ENCODE measurements at regions not wholly inside any gene's neighbourhood (a gene's known extent, or its start where the extent isn't known, plus 50 kb on each side); places are given as distances from the start of the nearest gene placed in this dataset.

- FAIRE-seq (no peak), DNase-seq (ENCODE audit: extremely low spot score, insufficient read length, low read depth) (no peak)
These were observed 202.0 kb downstream of the HRH4 start for GRCh38 chr18:24662412-24662821.

DNA sequence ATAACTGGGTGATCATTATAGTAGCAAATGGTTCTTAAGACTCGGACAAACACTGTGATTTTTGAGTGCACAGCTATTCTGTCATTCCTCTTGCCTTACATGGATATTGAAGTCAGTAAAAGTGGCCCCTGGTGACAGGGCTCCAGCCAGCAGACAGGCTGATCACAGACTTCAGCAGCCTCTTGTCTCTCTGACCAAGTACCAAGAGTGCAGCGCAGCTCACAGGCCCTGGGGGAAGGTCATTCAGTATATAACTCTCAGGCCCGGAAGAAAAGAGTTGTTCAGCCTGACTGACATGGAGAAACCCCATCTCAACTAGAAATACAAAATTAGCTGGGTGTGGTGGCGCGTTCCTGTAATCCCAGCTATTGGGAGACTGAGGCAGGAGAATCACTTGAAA is 202.6 kb downstream of the HRH4 start:
- FAIRE-seq (no peak), DNase-seq (ENCODE audit: extremely low spot score, insufficient read length, low read depth) (no peak)

DNA sequence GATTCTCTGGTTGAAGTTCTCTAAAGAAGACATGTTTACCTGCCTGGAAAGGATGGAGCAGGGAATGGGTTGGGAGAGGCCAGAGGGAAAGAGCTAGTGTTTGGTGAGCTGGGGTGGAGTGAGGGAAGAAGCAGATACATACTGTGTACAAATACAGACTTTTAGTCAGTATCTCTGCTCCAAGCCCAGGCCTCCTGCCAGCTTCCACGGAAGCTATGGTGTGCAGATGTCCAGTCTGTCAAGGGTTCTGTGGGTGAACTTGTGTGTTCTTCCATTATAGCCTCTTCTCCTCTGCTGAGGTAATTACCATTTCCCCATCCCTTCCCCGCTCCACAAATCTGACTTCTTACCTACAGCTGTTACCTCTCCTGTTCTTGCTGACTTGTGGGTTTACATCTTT is 208.6 kb downstream of the HRH4 start:
- FAIRE-seq (no peak), DNase-seq (ENCODE audit: extremely low spot score, insufficient read length, low read depth) (no peak)

DNA sequence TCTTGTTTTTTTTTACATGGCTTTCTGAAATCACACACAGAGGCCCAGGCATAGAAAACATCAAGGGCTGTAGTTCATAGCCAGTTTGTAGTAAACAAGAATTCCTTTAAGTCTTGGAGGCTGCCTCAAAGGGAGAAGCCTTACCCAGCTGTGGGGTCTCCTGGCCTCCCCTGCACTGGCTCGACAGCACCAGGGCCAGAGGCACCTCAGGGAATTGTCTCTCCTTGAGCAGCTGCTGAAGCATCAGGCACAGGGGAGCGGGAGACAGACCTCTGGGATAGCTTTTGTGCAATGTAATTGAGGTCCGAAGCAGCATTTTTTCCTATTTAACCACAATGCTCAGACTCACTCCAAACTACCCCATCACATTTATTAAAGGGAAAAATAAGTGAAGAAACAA is 209.1 kb downstream of the HRH4 start:
- FAIRE-seq = no peak
- DNase-seq (ENCODE audit: extremely low spot score, insufficient read length, low read depth) = no peak

DNA sequence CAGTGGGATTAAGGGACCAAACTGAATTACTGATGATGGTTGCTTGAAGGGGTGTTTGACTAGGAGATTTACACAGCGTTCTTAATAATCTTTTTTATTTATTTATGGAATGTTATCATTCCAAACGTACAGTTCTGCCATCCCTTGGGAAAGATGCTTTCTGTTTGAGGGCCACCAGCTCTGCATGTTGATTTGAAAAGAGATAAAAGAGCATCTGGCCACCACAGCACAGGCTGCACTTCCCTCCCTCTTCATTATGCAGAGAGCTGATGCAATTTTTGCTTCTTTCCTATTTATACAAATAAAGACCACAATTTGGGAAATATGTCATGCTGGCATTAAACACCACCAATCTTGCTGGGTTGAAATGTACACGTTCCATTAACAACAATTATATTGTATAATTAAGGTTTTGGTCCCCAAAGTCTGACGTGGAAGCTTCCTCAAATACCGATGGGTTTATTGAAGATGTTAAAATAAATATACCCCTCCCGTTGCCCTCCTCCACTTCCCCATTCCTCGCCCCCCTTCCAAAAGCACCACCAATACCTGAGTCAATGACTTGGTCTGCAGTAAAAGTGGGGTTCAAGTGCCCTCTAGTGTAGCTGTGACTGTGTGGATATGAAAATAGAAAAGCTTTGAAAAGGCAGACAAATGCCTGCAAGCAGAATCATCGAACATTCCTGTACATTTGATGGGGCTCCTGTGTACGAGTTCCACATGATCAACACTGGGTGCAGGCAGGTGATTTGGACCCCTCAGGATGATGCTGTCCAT is 211.9 kb downstream of the HRH4 start:
- DNase-seq (ENCODE audit: extremely low spot score, insufficient read length, low read depth) (no peak), FAIRE-seq (no peak)

GRCh38 chr18:24674200-24674599 is 213.8 kb downstream of the HRH4 start:
- FAIRE-seq (no peak), DNase-seq (ENCODE audit: extremely low spot score, insufficient read length, low read depth) (no peak)

DNA sequence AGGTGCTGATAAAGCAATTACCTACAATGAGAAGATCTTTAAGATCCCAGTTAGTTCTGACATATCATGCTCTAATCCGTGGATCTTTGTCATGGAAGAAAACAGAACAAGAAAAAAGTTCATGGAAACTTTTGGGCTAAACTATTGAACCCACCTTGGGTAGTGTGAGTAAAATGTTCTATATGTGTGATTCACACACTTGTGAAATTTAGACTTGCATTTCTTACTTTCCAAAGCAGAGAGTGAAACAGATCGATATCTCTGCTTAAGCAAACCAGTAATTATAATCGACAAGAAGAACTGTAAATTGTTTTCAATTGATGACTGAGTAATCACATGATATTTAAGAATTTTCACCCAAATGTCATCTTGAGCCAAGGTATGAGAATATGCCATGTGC is 214.2 kb downstream of the HRH4 start:
- FAIRE-seq (no peak), DNase-seq (ENCODE audit: extremely low spot score, insufficient read length, low read depth) (no peak)

GRCh38 chr18:24677011-24677410 is 216.6 kb downstream of the HRH4 start:
- DNase-seq (ENCODE audit: extremely low spot score, insufficient read length, low read depth) (no peak), FAIRE-seq (no peak)

- FAIRE-seq = no peak
These were observed 217.7 kb downstream of the HRH4 start for GRCh38 chr18:24678107-24678506.

DNA sequence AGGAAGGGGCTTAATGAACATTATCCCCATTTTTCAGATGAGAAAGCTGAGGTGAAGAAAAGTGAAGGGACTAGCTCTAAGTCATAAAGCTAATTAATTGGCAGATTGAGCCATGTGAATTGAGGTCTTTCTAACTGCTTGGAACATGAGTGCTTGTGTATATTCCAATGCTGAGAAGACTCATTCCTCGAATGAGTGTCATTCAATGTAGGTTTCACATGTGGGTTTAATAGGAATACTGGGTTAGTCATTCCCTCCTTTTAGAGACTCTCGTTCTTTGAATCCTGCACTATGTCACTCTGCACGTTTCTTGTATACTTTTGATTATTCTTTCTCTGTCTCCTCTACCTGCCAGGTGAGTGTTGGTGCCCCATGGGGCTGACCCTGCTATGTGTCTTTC is 218.2 kb downstream of the HRH4 start:
- no peak for FAIRE-seq

More at GRCh38 chr18:24678107-24678506, 217.7 kb downstream of the HRH4 start:
- DNase-seq (ENCODE audit: extremely low spot score, insufficient read length, low read depth) = no peak

GRCh38 chr18:24679062-24679461 is 218.6 kb downstream of the HRH4 start:
- no peak for DNase-seq (ENCODE audit: extremely low spot score, insufficient read length, low read depth)
- FAIRE-seq = no peak

More for the DNA sequence above, 218.2 kb downstream of the HRH4 start:
- DNase-seq (ENCODE audit: extremely low spot score, insufficient read length, low read depth) = no peak

- FAIRE-seq (no peak), DNase-seq (ENCODE audit: extremely low spot score, insufficient read length, low read depth) (no peak)
These were observed 223.5 kb downstream of the HRH4 start for GRCh38 chr18:24683925-24684324.

DNA sequence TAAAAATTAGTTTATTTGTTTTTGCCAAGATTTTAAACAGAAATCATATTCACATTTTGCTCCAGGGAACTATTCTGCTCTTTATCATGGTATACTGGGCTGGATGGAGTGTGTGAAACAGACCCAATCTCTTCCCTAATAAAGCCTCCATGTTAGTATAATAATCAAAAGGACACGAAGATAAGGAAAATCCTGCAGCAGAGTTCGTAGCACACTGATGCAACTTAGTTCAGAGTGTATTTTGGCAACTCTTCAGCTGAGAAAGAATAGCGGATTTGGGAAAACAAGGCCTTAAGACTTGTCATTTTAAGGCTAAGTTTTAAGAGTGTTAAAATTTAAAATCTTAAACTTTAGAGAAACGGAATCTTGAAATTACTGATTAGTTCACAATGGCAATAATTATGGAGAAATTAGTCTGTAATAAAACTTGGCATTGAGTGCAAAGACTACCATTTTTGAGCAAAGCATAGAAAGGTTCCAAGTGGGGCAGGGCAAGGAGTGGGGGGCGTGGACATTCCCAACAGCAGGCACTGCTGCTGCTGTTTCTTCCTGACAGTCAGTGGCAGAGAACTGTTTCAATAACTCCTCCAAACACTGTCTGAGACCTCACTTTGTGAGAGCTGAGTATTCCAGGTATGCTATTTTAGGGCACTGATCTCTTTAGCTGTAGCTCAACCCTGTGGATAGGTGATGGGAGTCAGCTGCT is 225.0 kb downstream of the HRH4 start:
- FAIRE-seq = no peak

DNA sequence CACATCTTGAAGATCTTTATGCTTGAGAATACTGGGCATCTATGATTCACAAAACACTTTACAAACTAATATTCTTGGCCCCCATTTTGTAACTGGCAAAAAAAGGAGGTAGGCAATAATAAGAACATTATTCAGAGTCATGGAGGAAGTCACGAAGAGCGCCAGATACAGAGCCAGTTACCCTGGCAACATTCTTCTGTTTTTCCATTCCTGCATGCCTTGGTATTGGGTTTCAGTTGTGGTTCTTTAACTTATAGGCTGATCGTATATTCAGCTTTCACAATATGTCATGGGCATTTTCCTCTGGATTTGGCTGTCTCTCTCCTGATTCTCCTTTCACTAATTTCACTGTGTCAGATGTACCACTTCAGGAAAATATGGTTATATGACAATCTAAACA is 234.7 kb downstream of the HRH4 start:
- FAIRE-seq = no peak
- DNase-seq (ENCODE audit: extremely low spot score, insufficient read length, low read depth) = no peak

More for the DNA sequence above, 225.0 kb downstream of the HRH4 start:
- DNase-seq (ENCODE audit: extremely low spot score, insufficient read length, low read depth) = no peak

DNA sequence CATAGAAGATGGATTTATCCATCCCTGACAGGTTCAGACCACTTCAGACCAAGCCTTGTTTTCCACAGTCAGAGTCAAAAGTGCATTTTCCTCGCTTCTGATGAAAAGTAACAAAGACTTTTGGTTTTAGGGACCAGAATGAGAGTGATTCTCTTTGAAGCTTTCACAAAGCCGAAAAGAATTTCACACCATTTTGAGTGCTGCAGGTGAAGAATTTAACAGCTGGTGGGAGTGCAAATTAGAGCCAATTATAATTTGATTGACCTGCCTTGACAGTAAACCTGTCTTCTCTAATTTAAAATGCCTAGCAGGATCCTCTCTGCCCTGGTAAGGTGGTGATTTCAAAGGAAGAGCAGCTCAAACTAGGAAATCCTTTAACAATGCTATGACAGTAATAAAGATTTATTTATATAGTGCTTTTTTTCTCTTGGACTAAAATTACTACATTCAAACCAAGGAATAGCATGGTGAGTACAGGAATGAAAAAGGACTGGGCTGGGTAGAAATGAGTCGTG is 241.6 kb downstream of the HRH4 start:
- DNase-seq (ENCODE audit: extremely low spot score, insufficient read length, low read depth) (no peak), FAIRE-seq (no peak)

DNA sequence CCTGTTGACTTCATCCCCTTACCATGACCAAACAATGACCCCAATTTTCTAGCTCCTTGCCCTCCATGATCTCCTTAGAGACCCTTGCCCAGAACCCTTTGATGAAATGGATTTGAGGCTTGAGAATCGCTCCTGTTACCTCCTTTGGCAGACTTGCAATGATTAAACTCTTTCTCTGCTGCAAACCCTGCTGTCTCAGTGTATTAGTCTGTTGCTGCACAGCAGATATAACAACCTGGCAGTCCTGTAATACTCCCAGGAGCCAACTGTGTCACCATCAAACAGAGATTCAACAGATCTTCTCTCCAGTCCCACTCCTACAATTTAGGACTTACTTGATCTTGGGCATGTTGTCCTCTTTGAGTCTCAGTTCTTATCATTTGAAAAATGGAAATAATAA is 242.9 kb downstream of the HRH4 start:
- FAIRE-seq (no peak), DNase-seq (ENCODE audit: extremely low spot score, insufficient read length, low read depth) (no peak)

DNA sequence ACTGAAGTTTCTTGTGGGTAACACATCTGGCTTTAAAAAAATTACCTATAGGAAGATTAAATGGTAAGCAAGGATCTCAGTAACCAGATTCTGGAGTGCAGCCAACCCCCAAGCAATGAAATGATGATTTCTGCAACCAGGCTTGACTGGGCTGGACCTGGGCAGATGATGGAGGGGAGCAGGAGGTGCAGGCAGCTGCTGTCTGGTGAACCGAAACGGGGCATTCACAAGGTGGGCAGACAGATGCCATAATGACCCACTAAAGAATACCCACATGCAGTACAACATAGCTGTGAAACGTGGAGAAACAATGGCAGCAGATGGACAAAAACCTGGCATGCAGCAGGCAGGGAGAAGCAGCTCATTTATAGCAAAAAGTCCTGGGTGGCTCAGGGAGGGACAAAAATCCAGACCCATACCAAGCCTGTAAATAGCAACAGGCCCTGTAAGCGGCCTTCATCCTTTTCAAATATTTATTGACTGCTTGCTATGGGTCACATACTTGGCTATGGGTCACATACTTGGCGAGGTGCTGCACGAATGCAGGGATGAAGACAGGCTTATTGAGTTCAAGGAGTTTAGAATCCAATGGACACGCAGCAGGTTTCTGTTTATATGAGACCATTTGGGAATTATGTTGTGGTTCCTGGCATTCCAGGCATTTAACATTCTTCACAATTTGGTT is 244.7 kb downstream of the HRH4 start:
- FAIRE-seq (no peak), DNase-seq (ENCODE audit: extremely low spot score, insufficient read length, low read depth) (no peak)

DNA sequence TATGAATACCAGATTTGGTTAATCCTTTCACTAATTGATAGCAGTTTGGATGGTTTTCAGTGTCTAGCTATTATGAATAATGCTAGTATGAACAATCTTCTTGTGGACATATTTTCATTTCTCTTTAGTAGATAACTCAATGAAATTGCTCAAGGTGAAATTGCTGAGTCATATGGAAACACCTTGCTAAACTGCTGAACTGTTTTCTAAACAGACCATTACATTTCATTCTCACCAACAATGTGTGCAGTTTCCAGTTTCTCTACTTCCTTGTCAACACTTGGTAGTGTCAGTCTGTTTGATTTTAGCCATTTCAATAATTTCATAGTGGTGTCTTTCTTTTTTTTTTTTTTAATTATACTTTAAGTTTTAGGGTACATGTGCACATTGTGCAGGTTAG is 250.0 kb downstream of the HRH4 start:
- FAIRE-seq (no peak), DNase-seq (ENCODE audit: extremely low spot score, insufficient read length, low read depth) (no peak)

DNA sequence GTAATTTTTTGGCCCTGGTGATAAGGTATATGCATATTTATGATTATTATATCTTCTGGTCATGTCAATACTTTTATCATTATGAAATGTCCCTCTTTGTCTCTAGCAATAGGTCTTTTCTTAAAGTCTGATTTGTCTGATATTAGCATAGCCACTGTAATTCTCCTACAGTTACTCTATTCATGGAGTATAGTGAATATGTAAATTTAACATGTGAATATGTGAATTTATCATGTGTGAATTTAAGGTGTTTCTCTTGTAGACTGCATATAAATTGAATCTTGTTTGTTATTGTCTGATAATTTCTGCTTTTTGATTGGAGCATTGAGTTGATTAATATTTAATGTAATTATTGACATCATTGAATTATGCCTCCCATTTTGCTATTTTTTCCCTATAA is 259.4 kb downstream of the HRH4 start:
- FAIRE-seq (no peak), DNase-seq (ENCODE audit: extremely low spot score, insufficient read length, low read depth) (no peak)

- DNase-seq (ENCODE audit: extremely low spot score, insufficient read length, low read depth) (no peak), FAIRE-seq (no peak)
These were observed 261.0 kb downstream of the HRH4 start for GRCh38 chr18:24721388-24721787.

All from GM18507 (cell line).